ENCODE measurements at regions not wholly inside any gene's neighbourhood (a gene's known extent, or its start where the extent isn't known, plus 50 kb on each side); places are given as distances from the start of the nearest gene placed in this dataset.
A peak's percentile ranks its signal among the peaks of the same experiment; 100 is the strongest.

DNA sequence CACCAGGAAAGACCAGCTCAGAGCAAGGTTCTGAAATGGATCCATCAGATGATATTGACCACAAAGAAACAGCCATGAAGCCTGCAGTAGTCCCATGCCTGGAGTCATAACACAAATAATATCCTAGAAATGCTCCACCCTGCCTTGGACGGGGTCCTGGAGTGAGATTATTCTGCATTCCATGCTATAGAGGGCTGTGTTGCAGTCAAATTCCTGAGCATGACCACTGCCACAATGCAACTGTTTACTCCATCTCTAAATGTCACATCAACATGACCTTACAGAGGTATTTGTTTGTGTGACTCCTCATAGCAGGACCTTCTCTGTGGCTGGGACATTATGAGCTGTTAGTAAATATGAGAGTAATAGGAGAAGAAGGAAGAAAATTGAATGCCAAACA lies 257.5 kb upstream of the TCF21 start:
- TF ChIP-seq FOXA1 (IDR thresholded peaks at IDR 0.05): no peak
- TF ChIP-seq HNF4A (conservative IDR thresholded peaks at IDR 0.05): no peak
- TF ChIP-seq GABPA (IDR thresholded peaks at IDR 0.05 in 1 of 2, conservative IDR thresholded peaks at IDR 0.05 in 1 of 2): no peak
- peak; percentile 43 for TF ChIP-seq NR2F2 (IDR thresholded peaks at IDR 0.05)
- no peak for TF ChIP-seq HNF4G (IDR thresholded peaks at IDR 0.05)
- TF ChIP-seq RXRA (IDR thresholded peaks at IDR 0.05): no peak
- H3K4me1 ChIP-seq (ENCODE audit: control insufficient read depth in 4 of 4, insufficient read depth in 4 of 4, low read length in 3 of 4): no peaks in the 10 kb centered on the region
- 22% methylated on average over 1 of the region's 1 CpG for WGBS
- H3K27me3 ChIP-seq (ENCODE audit: control insufficient read depth in 4 of 4, insufficient read depth in 4 of 4, low read length in 3 of 4): peaks cover 0 to 6% (median 0%) of the 10 kb centered on the region in 4 donors
- peaks cover 0 to 2% (median 0%) of the 10 kb centered on the region in 4 donors for H3K9me3 ChIP-seq (ENCODE audit: control insufficient read depth in 4 of 4, low read length in 3 of 4)
- H3K9ac ChIP-seq (ENCODE audit: low read depth in 1 of 2, low read length in 2 of 2): no peak overlapping the region
- no peak for DNase-seq (ENCODE audit: low spot score)
- H3K36me3 ChIP-seq (ENCODE audit: control insufficient read depth in 4 of 4, insufficient read depth in 3 of 4, low read depth in 1 of 4, low read length in 3 of 4): no peaks in the 10 kb centered on the region
- H3K27ac ChIP-seq (ENCODE audit: low read depth in 1 of 2, low read length in 2 of 2): no peak overlapping the region
- H3K4me3 ChIP-seq (ENCODE audit: low read depth in 1 of 3, low read length in 3 of 3): no peak overlapping the region

GRCh38 chr6:133632206-133632605 lies 256.7 kb upstream of the TCF21 start:
- no peaks in the 10 kb centered on the region for H3K4me1 ChIP-seq (ENCODE audit: control insufficient read depth in 4 of 4, insufficient read depth in 4 of 4, low read length in 3 of 4)
- H3K9ac ChIP-seq (ENCODE audit: low read depth in 1 of 2, low read length in 2 of 2): no peak overlapping the region
- no peak for DNase-seq (ENCODE audit: low spot score)
- TF ChIP-seq ZBTB33 (IDR thresholded peaks at IDR 0.05): no peak
- TF ChIP-seq NR2F2 (IDR thresholded peaks at IDR 0.05): no peak
- no peak for TF ChIP-seq FOXA2 (IDR thresholded peaks at IDR 0.05)
- H3K27me3 ChIP-seq (ENCODE audit: control insufficient read depth in 4 of 4, insufficient read depth in 4 of 4, low read length in 3 of 4): peaks cover 0 to 6% (median 0%) of the 10 kb centered on the region in 4 donors
- no peak overlapping the region for H3K27ac ChIP-seq (ENCODE audit: low read depth in 1 of 2, low read length in 2 of 2)
- WGBS: 57% methylated on average over 2 of the region's 2 CpGs
- H3K9me3 ChIP-seq (ENCODE audit: control insufficient read depth in 4 of 4, low read length in 3 of 4): peaks cover 0 to 2% (median 0%) of the 10 kb centered on the region in 4 donors
- H3K4me3 ChIP-seq (ENCODE audit: low read depth in 1 of 3, low read length in 3 of 3): no peak overlapping the region
- no peaks in the 10 kb centered on the region for H3K36me3 ChIP-seq (ENCODE audit: control insufficient read depth in 4 of 4, insufficient read depth in 3 of 4, low read depth in 1 of 4, low read length in 3 of 4)

DNA sequence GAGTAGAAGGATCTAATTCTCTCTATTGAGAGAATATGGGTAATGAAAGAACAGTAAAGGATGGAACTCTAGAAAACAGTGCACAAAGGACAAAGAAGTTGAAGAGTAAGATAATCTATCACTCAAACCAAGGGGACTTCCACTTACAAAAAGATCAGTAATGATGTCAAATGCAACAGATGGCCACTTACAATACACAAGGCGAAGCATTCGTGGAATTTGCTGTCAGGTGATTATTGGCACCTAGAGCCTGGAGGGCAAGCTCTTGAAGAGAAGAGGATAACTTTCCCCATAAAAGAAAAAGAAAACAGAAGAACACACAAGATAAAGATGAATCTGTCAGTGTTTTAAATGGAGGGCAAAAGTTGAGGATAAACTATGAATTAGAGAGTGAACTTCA lies 256.0 kb upstream of the TCF21 start:
- Histone ChIP-seq H3K27me3 (ENCODE audit: control insufficient read depth in 4 of 4, insufficient read depth in 4 of 4, low read length in 3 of 4) (peaks cover 0 to 6% (median 0%) of the 10 kb centered on the region in 4 donors), H3K27ac (ENCODE audit: low read depth in 1 of 2, low read length in 2 of 2) (no peak overlapping the region), H3K9ac (ENCODE audit: low read depth in 1 of 2, low read length in 2 of 2) (no peak overlapping the region), H3K4me1 (ENCODE audit: control insufficient read depth in 4 of 4, insufficient read depth in 4 of 4, low read length in 3 of 4) (no peaks in the 10 kb centered on the region), H3K4me3 (ENCODE audit: low read depth in 1 of 3, low read length in 3 of 3) (no peak overlapping the region), H3K36me3 (ENCODE audit: control insufficient read depth in 4 of 4, insufficient read depth in 3 of 4, low read depth in 1 of 4, low read length in 3 of 4) (no peaks in the 10 kb centered on the region), H3K9me3 (ENCODE audit: control insufficient read depth in 4 of 4, low read length in 3 of 4) (peaks cover 0 to 2% (median 0%) of the 10 kb centered on the region in 4 donors)
- TF ChIP-seq HNF4A (conservative IDR thresholded peaks at IDR 0.05) (no peak), NR2F2 (IDR thresholded peaks at IDR 0.05) (no peak), TAF1 (conservative IDR thresholded peaks at IDR 0.05) (no peak), YY1 (IDR thresholded peaks at IDR 0.05) (no peak), GABPA (IDR thresholded peaks at IDR 0.05 in 1 of 2, conservative IDR thresholded peaks at IDR 0.05 in 1 of 2) (no peak), RXRA (IDR thresholded peaks at IDR 0.05) (no peak), ATF3 (IDR thresholded peaks at IDR 0.05) (no peak), SP1 (IDR thresholded peaks at IDR 0.05) (no peak), EGR1 (IDR thresholded peaks at IDR 0.05; ENCODE audit: low read depth in 2 of 2) (no peak), FOXA2 (IDR thresholded peaks at IDR 0.05) (no peak), HNF4G (IDR thresholded peaks at IDR 0.05) (no peak), MAX (IDR thresholded peaks at IDR 0.05) (no peak), FOXA1 (IDR thresholded peaks at IDR 0.05) (no peak)
- TF ChIP-seq, protein P1, sequence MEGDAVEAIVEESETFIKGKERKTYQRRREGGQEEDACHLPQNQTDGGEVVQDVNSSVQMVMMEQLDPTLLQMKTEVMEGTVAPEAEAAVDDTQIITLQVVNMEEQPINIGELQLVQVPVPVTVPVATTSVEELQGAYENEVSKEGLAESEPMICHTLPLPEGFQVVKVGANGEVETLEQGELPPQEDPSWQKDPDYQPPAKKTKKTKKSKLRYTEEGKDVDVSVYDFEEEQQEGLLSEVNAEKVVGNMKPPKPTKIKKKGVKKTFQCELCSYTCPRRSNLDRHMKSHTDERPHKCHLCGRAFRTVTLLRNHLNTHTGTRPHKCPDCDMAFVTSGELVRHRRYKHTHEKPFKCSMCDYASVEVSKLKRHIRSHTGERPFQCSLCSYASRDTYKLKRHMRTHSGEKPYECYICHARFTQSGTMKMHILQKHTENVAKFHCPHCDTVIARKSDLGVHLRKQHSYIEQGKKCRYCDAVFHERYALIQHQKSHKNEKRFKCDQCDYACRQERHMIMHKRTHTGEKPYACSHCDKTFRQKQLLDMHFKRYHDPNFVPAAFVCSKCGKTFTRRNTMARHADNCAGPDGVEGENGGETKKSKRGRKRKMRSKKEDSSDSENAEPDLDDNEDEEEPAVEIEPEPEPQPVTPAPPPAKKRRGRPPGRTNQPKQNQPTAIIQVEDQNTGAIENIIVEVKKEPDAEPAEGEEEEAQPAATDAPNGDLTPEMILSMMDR (IDR thresholded peaks at IDR 0.05; ENCODE audit: low read depth, low read length, missing input control): no peak
- TF ChIP-seq, protein P2, sequence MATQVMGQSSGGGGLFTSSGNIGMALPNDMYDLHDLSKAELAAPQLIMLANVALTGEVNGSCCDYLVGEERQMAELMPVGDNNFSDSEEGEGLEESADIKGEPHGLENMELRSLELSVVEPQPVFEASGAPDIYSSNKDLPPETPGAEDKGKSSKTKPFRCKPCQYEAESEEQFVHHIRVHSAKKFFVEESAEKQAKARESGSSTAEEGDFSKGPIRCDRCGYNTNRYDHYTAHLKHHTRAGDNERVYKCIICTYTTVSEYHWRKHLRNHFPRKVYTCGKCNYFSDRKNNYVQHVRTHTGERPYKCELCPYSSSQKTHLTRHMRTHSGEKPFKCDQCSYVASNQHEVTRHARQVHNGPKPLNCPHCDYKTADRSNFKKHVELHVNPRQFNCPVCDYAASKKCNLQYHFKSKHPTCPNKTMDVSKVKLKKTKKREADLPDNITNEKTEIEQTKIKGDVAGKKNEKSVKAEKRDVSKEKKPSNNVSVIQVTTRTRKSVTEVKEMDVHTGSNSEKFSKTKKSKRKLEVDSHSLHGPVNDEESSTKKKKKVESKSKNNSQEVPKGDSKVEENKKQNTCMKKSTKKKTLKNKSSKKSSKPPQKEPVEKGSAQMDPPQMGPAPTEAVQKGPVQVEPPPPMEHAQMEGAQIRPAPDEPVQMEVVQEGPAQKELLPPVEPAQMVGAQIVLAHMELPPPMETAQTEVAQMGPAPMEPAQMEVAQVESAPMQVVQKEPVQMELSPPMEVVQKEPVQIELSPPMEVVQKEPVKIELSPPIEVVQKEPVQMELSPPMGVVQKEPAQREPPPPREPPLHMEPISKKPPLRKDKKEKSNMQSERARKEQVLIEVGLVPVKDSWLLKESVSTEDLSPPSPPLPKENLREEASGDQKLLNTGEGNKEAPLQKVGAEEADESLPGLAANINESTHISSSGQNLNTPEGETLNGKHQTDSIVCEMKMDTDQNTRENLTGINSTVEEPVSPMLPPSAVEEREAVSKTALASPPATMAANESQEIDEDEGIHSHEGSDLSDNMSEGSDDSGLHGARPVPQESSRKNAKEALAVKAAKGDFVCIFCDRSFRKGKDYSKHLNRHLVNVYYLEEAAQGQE (IDR thresholded peaks at IDR 0.05): no peak
- 80% methylated on average over 2 of the region's 2 CpGs for WGBS
- DNase-seq (ENCODE audit: low spot score): no peak
